ENCODE measurements at regions not wholly inside any gene's neighbourhood (a gene's known extent, or its start where the extent isn't known, plus 50 kb on each side); places are given as distances from the start of the nearest gene placed in this dataset.

DNA sequence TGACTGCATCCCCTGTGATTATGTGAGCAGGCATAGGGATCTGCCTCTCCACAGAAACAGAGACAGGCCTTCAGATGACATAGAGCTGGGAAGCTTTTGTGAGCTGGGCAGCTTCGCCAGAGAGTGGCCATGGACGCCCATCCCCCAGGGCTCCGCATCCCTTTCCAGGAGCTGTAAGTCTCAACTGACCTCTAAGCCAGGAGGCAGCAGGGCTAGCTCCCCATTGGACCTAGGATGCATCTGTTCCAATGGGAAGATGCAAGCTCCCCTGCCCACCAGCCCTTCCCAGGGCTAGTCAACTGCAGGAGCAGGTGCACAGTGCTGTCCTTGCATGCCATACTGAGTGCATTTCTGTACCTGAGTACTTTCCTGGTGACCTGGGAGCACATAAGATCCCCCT is 663.6 kb downstream of the RNF144B start:
- no peaks in the 10 kb centered on the region for H3K4me1 ChIP-seq (ENCODE audit: control insufficient read depth, insufficient read depth, low read length)
- H3K36me3 ChIP-seq (ENCODE audit: insufficient read depth, low read length), result no peaks in the 10 kb centered on the region
- no peak overlapping the region for H3K9ac ChIP-seq (ENCODE audit: low read depth, low read length)
- no peak overlapping the region for H3K4me3 ChIP-seq (ENCODE audit: low read length)
- no peak overlapping the region for H3K4me2 ChIP-seq (ENCODE audit: low read length)
- H3K9me3 ChIP-seq (replicated peaks; ENCODE audit: low read length), result no peaks in the 10 kb centered on the region
- H3K27me3 ChIP-seq (ENCODE audit: control insufficient read depth, insufficient read depth, low read length), result no peaks in the 10 kb centered on the region

GRCh38 chr6:19052219-19052618 is 665.1 kb downstream of the RNF144B start:
- Histone ChIP-seq H3K36me3 (ENCODE audit: insufficient read depth, low read length) (no peaks in the 10 kb centered on the region), H3K9ac (ENCODE audit: low read depth, low read length) (no peak overlapping the region), H3K4me1 (ENCODE audit: control insufficient read depth, insufficient read depth, low read length) (no peaks in the 10 kb centered on the region), H3K9me3 (replicated peaks; ENCODE audit: low read length) (no peaks in the 10 kb centered on the region), H3K27me3 (ENCODE audit: control insufficient read depth, insufficient read depth, low read length) (no peaks in the 10 kb centered on the region), H3K4me2 (ENCODE audit: low read length) (no peak overlapping the region), H3K4me3 (ENCODE audit: low read length) (no peak overlapping the region)

- Histone ChIP-seq H3K27me3 (ENCODE audit: control insufficient read depth, insufficient read depth, low read length) (no peaks in the 10 kb centered on the region), H3K4me1 (ENCODE audit: control insufficient read depth, insufficient read depth, low read length) (no peaks in the 10 kb centered on the region), H3K4me3 (ENCODE audit: low read length) (no peak overlapping the region), H3K4me2 (ENCODE audit: low read length) (no peak overlapping the region), H3K9ac (ENCODE audit: low read depth, low read length) (no peak overlapping the region), H3K36me3 (ENCODE audit: insufficient read depth, low read length) (no peaks in the 10 kb centered on the region), H3K9me3 (replicated peaks; ENCODE audit: low read length) (no peaks in the 10 kb centered on the region)
Observed at GRCh38 chr6:19059102-19059501, 672.0 kb downstream of the RNF144B start.

DNA sequence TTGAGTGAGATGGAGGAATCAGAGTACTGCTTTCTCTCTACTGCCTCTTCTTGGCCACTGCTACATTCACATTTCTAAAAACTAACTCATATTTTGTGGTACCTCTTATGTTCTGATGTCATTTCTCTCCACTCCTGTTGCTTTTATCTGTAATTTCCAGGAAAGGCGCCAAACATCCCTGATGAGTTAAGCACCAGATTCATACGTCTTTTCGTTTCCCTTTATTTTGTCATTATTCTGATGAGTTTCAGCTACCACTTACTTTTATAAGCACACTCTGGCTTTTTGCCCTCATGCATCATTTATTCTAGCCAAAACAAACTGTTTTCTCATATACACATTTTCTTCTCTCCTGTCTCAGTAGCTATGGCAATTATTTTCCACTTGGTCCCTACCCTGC is 680.0 kb downstream of the RNF144B start:
- no peaks in the 10 kb centered on the region for H3K36me3 ChIP-seq (ENCODE audit: insufficient read depth, low read length)
- H3K9me3 ChIP-seq (replicated peaks; ENCODE audit: low read length), result no peaks in the 10 kb centered on the region
- H3K4me2 ChIP-seq (ENCODE audit: low read length), result no peak overlapping the region

GRCh38 chr6:19070520-19070919 is 683.4 kb downstream of the RNF144B start:
- H3K27me3 ChIP-seq (ENCODE audit: control insufficient read depth, insufficient read depth, low read length), result no peaks in the 10 kb centered on the region
- H3K36me3 ChIP-seq (ENCODE audit: insufficient read depth, low read length), result no peaks in the 10 kb centered on the region
- no peaks in the 10 kb centered on the region for H3K9me3 ChIP-seq (replicated peaks; ENCODE audit: low read length)
- H3K9ac ChIP-seq (ENCODE audit: low read depth, low read length), result no peak overlapping the region
- H3K4me1 ChIP-seq (ENCODE audit: control insufficient read depth, insufficient read depth, low read length), result no peaks in the 10 kb centered on the region
- H3K4me3 ChIP-seq (ENCODE audit: low read length), result no peak overlapping the region
- no peak overlapping the region for H3K4me2 ChIP-seq (ENCODE audit: low read length)

More for the DNA sequence above, 680.0 kb downstream of the RNF144B start:
- no peaks in the 10 kb centered on the region for H3K4me1 ChIP-seq (ENCODE audit: control insufficient read depth, insufficient read depth, low read length)
- no peak overlapping the region for H3K4me3 ChIP-seq (ENCODE audit: low read length)
- no peak overlapping the region for H3K9ac ChIP-seq (ENCODE audit: low read depth, low read length)
- no peaks in the 10 kb centered on the region for H3K27me3 ChIP-seq (ENCODE audit: control insufficient read depth, insufficient read depth, low read length)

- Histone ChIP-seq H3K9ac (ENCODE audit: low read depth, low read length) (no peak overlapping the region), H3K9me3 (replicated peaks; ENCODE audit: low read length) (no peaks in the 10 kb centered on the region), H3K4me1 (ENCODE audit: control insufficient read depth, insufficient read depth, low read length) (no peaks in the 10 kb centered on the region), H3K4me2 (ENCODE audit: low read length) (no peak overlapping the region), H3K36me3 (ENCODE audit: insufficient read depth, low read length) (no peaks in the 10 kb centered on the region), H3K27me3 (ENCODE audit: control insufficient read depth, insufficient read depth, low read length) (no peaks in the 10 kb centered on the region), H3K4me3 (ENCODE audit: low read length) (no peak overlapping the region)
Observed at GRCh38 chr6:19083801-19084200, 696.7 kb downstream of the RNF144B start.

GRCh38 chr6:19086480-19086879 is 699.3 kb downstream of the RNF144B start:
- H3K4me2 ChIP-seq (ENCODE audit: low read length), result no peak overlapping the region
- H3K27me3 ChIP-seq (ENCODE audit: control insufficient read depth, insufficient read depth, low read length), result no peaks in the 10 kb centered on the region
- H3K4me1 ChIP-seq (ENCODE audit: control insufficient read depth, insufficient read depth, low read length), result no peaks in the 10 kb centered on the region
- H3K9ac ChIP-seq (ENCODE audit: low read depth, low read length), result no peak overlapping the region
- H3K9me3 ChIP-seq (replicated peaks; ENCODE audit: low read length), result no peaks in the 10 kb centered on the region
- H3K4me3 ChIP-seq (ENCODE audit: low read length), result no peak overlapping the region
- no peaks in the 10 kb centered on the region for H3K36me3 ChIP-seq (ENCODE audit: insufficient read depth, low read length)

DNA sequence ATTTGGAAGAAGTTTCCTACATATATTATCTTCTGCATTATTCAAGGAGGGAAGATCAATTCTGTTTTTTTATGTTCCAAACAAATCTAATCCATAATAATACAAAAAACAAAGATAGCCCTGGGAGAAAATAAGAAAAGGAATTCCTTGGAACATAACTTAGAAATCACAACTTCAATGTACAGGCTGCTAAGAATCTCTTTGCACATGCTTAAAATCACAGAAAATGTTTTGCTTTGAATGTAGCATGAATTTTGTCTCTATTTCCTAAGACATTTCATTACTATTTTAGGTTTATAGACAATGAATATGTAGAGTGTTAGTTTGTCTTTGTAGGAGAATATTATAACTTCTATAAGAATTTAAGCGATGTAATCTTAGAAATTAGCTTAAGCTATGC is 700.1 kb downstream of the RNF144B start:
- H3K4me1 ChIP-seq (ENCODE audit: control insufficient read depth, insufficient read depth, low read length), result no peaks in the 10 kb centered on the region
- H3K9me3 ChIP-seq (replicated peaks; ENCODE audit: low read length), result no peaks in the 10 kb centered on the region
- H3K9ac ChIP-seq (ENCODE audit: low read depth, low read length), result no peak overlapping the region
- no peaks in the 10 kb centered on the region for H3K36me3 ChIP-seq (ENCODE audit: insufficient read depth, low read length)
- no peaks in the 10 kb centered on the region for H3K27me3 ChIP-seq (ENCODE audit: control insufficient read depth, insufficient read depth, low read length)
- no peak overlapping the region for H3K4me2 ChIP-seq (ENCODE audit: low read length)
- H3K4me3 ChIP-seq (ENCODE audit: low read length), result no peak overlapping the region

DNA sequence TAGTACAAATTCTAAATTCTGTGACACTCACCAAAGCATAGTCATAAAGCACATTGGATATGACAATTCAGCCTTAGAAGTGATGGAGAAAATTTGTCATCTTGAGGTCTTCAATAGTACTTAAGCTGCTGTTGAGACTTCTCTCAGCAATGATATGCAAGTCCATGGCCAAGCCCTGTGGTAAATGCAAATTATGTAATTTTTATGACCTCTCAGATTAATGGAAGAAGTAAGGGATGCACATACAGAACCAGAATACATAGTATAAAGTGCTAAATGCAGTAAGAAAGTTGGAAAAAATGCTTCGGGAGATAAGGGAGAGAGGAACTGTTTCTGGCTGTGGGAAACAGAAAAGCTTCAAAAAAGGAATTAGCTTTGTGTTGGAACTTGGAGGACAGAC is 700.7 kb downstream of the RNF144B start:
- H3K4me1 ChIP-seq (ENCODE audit: control insufficient read depth, insufficient read depth, low read length), result no peaks in the 10 kb centered on the region
- H3K27me3 ChIP-seq (ENCODE audit: control insufficient read depth, insufficient read depth, low read length), result no peaks in the 10 kb centered on the region
- no peaks in the 10 kb centered on the region for H3K9me3 ChIP-seq (replicated peaks; ENCODE audit: low read length)
- H3K4me3 ChIP-seq (ENCODE audit: low read length), result no peak overlapping the region
- no peak overlapping the region for H3K9ac ChIP-seq (ENCODE audit: low read depth, low read length)
- H3K36me3 ChIP-seq (ENCODE audit: insufficient read depth, low read length), result no peaks in the 10 kb centered on the region
- H3K4me2 ChIP-seq (ENCODE audit: low read length), result no peak overlapping the region

DNA sequence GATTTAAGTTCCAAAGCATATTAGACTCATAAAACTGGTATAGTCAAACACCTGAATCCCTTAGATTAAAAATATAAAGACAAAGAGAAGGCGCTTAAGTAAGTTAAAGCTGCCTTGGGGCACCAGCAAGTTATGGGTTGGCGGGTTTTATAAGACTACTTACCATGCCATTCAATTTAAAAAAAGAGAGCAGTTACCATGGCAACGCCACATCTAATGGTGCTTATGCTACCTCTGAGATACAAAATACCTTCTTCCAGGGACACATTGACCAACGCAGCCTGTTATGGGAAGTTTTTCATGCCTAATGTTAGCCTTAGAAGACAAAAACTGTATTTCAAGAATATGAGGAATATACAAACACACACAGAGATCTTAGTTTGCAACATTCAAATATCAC is 713.6 kb downstream of the RNF144B start:
- Histone ChIP-seq H3K4me1 (ENCODE audit: control insufficient read depth, insufficient read depth, low read length) (no peaks in the 10 kb centered on the region), H3K27me3 (ENCODE audit: control insufficient read depth, insufficient read depth, low read length) (no peaks in the 10 kb centered on the region), H3K9ac (ENCODE audit: low read depth, low read length) (no peak overlapping the region), H3K9me3 (replicated peaks; ENCODE audit: low read length) (no peaks in the 10 kb centered on the region), H3K4me2 (ENCODE audit: low read length) (no peak overlapping the region), H3K36me3 (ENCODE audit: insufficient read depth, low read length) (no peaks in the 10 kb centered on the region), H3K4me3 (ENCODE audit: low read length) (no peak overlapping the region)

- Histone ChIP-seq H3K4me3 (ENCODE audit: low read length) (no peak overlapping the region), H3K9me3 (replicated peaks; ENCODE audit: low read length) (no peaks in the 10 kb centered on the region), H3K4me1 (ENCODE audit: control insufficient read depth, insufficient read depth, low read length) (no peaks in the 10 kb centered on the region), H3K9ac (ENCODE audit: low read depth, low read length) (no peak overlapping the region), H3K4me2 (ENCODE audit: low read length) (no peak overlapping the region), H3K27me3 (ENCODE audit: control insufficient read depth, insufficient read depth, low read length) (no peaks in the 10 kb centered on the region), H3K36me3 (ENCODE audit: insufficient read depth, low read length) (no peaks in the 10 kb centered on the region)
Observed at GRCh38 chr6:19102936-19103335, 715.8 kb downstream of the RNF144B start.

- Histone ChIP-seq H3K4me3 (ENCODE audit: low read length) (no peak overlapping the region), H3K4me2 (ENCODE audit: low read length) (no peak overlapping the region), H3K9ac (ENCODE audit: low read depth, low read length) (no peak overlapping the region), H3K4me1 (ENCODE audit: control insufficient read depth, insufficient read depth, low read length) (no peaks in the 10 kb centered on the region), H3K27me3 (ENCODE audit: control insufficient read depth, insufficient read depth, low read length) (no peaks in the 10 kb centered on the region), H3K36me3 (ENCODE audit: insufficient read depth, low read length) (no peaks in the 10 kb centered on the region), H3K9me3 (replicated peaks; ENCODE audit: low read length) (no peaks in the 10 kb centered on the region)
Observed at GRCh38 chr6:19107468-19107867, 720.3 kb downstream of the RNF144B start.

Data from skeletal muscle satellite cell (primary cell).